GM19452 (cell line): ENCODE measurements at regions not wholly inside any gene's neighbourhood (a gene's known extent, or its start where the extent isn't known, plus 50 kb on each side); places are given as distances from the start of the nearest gene placed in this dataset.

ENCODE experiments used
- ATAC-seq: cut with Tn5 transposase; IDR thresholded peaks from one replicate; pipeline ENCODE4 v1.9.1; 2021; ENCODE audit not compliant: unreplicated experiment

- no peak for ATAC-seq
Observed at GRCh38 chr12:97082029-97082428, 175.0 kb downstream of the NEDD1 start.

- ATAC-seq, result no peak
Observed at GRCh38 chr12:97093187-97093683, 186.2 kb downstream of the NEDD1 start.

- ATAC-seq, result no peak
Observed at GRCh38 chr12:97097734-97098133, 190.7 kb downstream of the NEDD1 start.

GRCh38 chr12:97109441-97109840 is 202.4 kb downstream of the NEDD1 start:
- ATAC-seq, result no peak

DNA sequence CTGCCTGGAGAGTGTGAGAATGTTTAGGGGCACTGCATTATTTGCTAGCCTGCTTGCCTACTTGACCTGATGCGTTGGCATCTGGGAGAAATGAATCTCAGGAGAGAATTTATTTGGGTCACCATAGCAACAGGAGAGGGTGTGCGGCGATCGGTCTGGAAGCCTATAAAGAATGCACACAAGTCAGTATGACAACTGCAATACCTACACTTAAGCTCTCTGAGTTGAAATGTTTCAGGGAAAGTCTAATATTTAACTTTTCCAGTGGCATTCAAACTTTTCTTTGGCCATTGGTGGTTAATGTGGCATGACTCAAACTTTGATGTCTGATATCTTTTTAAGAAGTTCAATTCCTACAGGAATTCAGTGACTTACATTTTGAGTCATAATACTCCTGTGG is 205.1 kb downstream of the NEDD1 start:
- ATAC-seq, result no peak

GRCh38 chr12:97118796-97119375 is 211.8 kb downstream of the NEDD1 start:
- ATAC-seq, result no peak

DNA sequence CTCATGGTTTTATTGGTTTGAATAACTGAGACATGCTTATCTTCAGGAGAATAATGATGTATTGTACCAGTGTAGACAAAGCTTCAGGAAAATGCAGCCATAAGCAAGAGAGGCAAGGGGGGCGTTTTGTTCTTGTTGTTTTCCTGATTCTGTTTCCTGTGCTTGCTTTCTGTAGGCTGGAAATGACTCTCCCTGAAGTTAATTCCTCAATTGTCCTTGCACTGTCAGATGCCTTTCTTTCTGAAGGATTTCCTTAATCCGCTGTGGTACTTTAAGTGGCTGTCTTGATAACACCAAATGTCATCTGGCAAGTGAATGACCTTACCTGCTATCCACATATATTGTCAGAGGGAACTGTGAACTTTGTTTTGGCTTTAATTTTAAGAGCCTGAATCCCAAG is 220.0 kb downstream of the NEDD1 start:
- no peak for ATAC-seq

DNA sequence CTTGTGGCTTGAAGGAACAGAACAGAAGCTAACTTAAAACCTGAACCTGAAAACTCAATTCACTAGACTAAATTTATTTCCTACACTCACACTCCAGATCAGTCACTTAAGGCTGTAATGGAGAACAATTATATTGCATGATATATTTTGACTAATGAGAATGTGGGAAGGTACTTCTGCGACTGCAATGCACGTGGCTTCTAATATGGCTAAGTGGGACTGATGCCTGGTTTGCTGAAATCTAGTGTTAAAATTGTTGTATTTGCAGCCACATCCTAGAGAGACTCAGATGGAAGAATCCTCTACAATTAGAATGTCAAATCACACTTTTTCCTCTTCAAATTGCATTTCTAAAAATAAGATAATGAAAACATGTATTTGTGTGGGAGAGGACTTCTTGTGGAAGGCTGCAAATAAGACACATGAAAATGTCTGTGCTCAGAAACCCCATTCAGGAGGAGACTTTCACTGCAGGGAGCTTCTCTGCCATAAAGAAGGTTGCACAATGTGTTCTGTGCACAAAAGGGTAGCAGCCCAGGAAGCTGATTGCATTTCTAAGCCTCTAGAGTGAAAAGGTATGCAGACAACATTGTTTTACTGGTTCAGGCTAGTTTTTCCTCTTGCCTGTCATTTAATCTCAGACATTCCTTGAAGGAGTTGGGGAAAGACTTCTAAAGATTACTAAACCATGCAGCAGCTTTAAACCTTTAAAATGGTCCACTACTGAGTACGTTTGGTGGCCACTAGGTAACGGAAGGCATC is 224.3 kb downstream of the NEDD1 start:
- ATAC-seq, result no peak

DNA sequence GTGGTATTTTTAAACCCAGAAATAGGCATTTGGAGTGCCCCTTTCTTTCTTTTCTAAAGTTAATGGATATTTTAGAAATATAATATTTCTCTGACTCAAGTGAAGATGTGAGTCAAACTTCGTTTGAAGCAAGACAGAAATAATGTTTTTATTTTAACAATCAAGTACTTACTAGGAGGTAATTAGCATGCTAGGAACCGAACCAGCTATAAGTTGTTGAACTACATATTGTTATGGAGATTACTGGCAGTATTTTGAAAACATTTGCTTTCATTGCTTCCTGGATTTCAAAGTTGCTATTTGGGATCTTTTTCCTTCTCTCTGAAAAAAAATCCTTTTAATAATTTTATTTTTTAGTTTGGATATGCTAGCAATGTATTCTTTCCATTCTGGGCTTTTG is 225.2 kb downstream of the NEDD1 start:
- ATAC-seq, result no peak

DNA sequence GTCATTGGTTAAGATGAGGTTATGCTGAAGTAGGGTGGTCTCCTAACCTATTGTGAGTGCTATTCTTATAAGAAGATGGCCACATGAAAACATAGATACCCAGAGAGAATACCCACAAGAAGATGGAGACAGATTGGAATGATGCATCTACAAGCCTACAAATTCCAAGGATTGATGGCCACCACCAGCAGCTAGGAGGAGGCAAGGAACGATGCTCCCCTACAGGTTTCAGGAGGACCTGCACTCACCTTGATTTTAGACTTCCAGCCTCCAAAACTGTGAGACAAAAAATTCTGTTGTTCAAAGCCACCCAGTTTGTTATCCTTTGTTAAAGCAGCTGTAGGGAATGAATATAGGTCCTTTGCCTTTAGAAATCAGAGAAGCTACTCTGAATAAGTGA is 227.4 kb downstream of the NEDD1 start:
- no peak for ATAC-seq

GRCh38 chr12:97140355-97140754 is 233.3 kb downstream of the NEDD1 start:
- no peak for ATAC-seq

DNA sequence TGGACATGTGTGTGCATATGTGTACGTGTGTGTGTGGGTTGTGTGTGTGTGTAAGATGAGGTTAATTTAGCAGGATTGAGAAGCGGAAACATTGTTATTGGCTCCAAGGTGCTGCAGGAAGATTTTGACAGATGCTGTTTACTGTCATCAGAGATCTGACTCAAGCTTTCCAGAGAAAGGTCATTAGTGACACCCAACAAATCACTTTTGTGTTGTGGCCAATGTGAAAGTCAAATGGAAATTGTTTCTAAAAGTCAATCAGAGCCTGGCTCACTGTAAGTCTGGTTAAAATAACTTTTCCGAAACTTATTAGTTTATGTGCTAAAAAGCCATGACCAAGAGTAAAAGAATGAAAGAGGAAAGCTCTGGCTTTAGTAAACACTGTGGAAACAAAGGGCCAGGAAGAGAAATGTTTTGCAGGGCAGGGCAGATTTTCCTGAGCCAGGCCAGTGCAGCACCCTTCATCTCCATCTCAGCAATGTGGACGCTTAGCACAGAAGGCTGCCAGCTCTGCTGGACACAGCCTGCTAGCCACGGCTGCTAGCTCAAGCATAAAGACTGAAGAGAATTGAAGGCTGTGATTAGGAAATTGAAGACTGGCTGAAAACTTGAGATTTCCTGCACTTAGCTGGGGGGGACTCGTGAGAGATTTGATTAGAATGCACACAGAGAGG is 235.8 kb downstream of the NEDD1 start:
- no peak for ATAC-seq

DNA sequence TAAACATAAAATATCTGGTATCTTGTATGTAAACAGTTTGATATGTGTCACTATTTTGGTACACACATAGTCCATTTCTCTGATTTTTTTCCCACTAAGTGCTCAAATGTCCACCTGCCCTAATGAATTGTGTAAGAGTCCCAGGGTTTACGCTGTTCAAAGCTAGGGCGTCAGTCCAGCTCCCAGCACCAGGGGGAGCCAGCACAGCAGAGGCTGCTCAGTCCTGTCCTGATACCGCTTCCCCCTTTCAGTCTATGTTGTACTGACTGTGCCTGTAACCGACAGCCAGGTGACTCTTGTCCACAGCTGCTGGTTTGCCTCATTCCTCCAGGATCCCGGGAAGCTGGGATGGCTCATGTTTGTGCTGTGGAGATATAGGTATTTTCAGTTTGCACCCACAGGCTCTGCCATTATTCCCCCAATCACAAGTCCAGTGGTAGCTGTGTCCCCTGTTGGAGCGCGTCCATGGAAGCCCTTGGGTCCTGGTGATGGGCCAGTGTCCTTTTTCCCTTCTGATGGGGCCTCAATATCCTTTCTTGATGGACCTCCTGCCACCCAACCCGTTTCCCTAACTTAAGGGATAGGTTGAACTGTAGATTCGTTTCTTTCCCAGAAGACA is 242.0 kb downstream of the NEDD1 start:
- peak; percentile 99 for ATAC-seq

- ATAC-seq, result no peak
Observed at GRCh38 chr12:97151481-97151880, 244.4 kb downstream of the NEDD1 start.

DNA sequence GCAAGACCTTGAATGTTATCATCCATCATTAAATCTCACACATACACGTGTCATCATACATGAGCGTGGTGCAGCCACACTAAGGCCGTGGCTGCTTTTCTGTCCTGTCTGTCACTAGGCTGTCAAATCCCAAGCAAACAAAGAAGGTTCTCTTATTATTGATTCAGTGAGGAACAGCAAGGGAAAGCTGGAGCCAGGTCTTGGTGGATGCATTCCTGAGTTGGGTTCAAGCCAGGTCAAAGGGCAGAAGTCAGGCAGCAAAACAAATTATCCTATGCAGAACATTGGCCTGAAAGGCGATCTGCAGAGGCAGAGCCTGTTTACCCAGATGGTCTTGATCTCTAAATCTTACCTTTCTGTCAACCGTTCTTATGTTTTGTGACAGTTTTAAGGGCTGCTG is 252.3 kb downstream of the NEDD1 start:
- ATAC-seq, result no peak

- no peak for ATAC-seq
Observed at GRCh38 chr12:97160277-97160676, 253.2 kb downstream of the NEDD1 start.

- ATAC-seq, result no peak
Observed at GRCh38 chr12:97162173-97162572, 255.1 kb downstream of the NEDD1 start.

DNA sequence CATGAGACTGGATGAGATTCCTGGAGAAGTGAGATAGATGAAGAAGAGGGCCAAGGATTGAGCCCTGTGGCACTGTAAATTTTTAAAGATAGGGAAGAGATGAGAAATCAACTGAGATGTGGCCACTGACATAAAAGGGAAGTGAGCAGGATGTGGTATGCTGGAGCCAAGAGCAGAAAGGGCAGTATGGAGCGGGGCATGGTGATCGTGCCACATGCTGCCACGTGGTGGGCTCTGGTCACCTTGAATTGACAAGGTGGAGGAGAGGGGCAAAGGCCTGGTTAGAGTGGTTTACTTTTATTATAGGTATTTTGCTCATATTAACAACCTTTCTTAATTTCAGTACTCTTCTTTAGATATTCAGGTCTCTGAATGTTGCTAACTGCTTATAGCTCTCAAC is 257.9 kb downstream of the NEDD1 start:
- ATAC-seq, result no peak

- no peak for ATAC-seq
Observed at GRCh38 chr12:97167598-97167997, 260.5 kb downstream of the NEDD1 start.

DNA sequence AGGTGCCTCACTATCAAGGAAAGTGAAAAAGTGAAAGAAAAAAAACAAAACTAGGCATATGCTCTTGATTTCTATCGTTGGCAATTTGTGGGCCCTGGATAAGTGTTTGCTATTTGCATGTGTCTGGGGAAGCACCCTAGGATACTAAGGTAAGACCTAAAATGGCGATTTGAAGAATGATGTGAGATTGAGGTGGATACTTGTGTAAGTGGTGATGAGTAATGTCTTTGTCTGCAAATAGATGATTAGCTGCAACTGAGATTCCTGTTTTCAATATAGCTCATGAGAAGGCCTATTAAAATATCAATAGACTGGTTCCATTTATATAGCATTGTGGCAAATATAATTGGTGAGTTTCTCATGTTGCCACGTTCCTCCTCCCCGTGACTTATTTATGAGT is 261.7 kb downstream of the NEDD1 start:
- no peak for ATAC-seq

DNA sequence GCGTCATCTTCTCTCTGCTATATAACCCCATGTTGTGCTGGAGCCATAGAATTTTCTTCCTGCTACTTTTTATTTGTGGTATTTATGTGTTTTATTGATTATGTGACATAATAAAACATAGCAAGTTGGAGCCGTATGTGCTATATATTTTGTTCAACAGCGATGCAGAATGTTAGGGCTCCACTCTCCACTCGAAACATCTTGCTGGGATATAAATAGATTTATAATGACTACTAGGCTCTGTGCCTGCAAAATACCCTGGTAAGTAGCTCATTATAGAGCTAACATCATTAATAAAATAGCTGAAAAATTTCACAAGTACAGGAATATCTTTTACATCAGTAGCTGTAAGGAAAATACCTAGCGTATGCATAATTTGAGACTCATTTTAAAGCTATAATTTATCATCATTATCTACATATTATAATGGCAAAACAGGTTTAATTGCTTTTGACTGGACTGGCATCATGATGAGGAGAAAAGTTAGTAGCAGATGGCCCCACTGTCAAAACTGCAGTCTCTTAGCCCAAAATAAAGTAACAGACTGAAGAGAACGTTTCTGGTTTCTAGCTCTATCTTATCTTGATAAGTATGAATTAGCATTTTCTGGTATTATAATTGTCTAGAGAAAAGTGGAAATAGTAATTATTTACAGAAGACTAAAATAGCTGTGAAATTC is 263.0 kb downstream of the NEDD1 start:
- no peak for ATAC-seq
